ENCODE measurements at regions not wholly inside any gene's neighbourhood (a gene's known extent, or its start where the extent isn't known, plus 50 kb on each side); places are given as distances from the start of the nearest gene placed in this dataset.

- no peak overlapping the region for H3K23ac ChIP-seq (ENCODE audit: insufficient read length, low read depth, low read length)
- H3K9ac ChIP-seq (ENCODE audit: extremely low read depth, insufficient read length, low read length) = no peak overlapping the region
- no peaks in the 10 kb centered on the region for H3K79me2 ChIP-seq (ENCODE audit: insufficient read depth, low read length)
- no peak overlapping the region for H3K27ac ChIP-seq (ENCODE audit: insufficient read length, low read depth, low read length)
- Mint-ChIP-seq H3K9me3 (no peaks in the 10 kb centered on the region; a peak in 2 of 5 replicates), H3K27me3 (ENCODE audit: low read depth) (no peaks in the 10 kb centered on the region), H3K4me1 (peaks cover 7 to 8% of the 10 kb centered on the region in 2 experiments; a peak in 2 of 4 replicates), H3K4me3 (no peak overlapping the region), H3K36me3 (ENCODE audit: insufficient read depth in 1 of 3, low read depth in 3 of 3) (peaks cover 0 to 2% (median 0%) of the 10 kb centered on the region in 3 experiments; a peak in 1 of 7 replicates), H3K27ac (no peak overlapping the region)
- H3K23me2 ChIP-seq (ENCODE audit: insufficient read length, low read depth, low read length, poor library complexity, severe bottlenecking) = peaks cover 4% of the 10 kb centered on the region
- DNase-seq = no peak
- no peaks in the 10 kb centered on the region for H3K27me3 ChIP-seq (ENCODE audit: insufficient read depth, low read length)
- no peak overlapping the region for H4K5ac ChIP-seq (ENCODE audit: insufficient read length, low read depth, low read length)
- H2BK120ac ChIP-seq (ENCODE audit: low read depth, low read length, poor library complexity, severe bottlenecking) = no peak overlapping the region
- H3K14ac ChIP-seq (ENCODE audit: insufficient read depth, low read length) = no peak overlapping the region
- no peak overlapping the region for H2BK5ac ChIP-seq (ENCODE audit: insufficient read length, low read length)
- H3T11ph ChIP-seq (ENCODE audit: low read length) = no peak overlapping the region
- H2BK20ac ChIP-seq (ENCODE audit: low read depth, low read length, poor library complexity, severe bottlenecking) = no peak overlapping the region
- no peak overlapping the region for H4K91ac ChIP-seq (ENCODE audit: insufficient read length, low read depth, low read length)
- H3K56ac ChIP-seq (ENCODE audit: insufficient read length, low read depth, low read length) = no peak overlapping the region
- H3K18ac ChIP-seq (ENCODE audit: insufficient read length, low read depth, low read length) = no peak overlapping the region
- H3K4ac ChIP-seq (ENCODE audit: low read depth, low read length) = no peak overlapping the region
- H3K79me1 ChIP-seq (ENCODE audit: insufficient read depth, low read depth, low read length, poor library complexity, severe bottlenecking) = no peaks in the 10 kb centered on the region
- H3K4me2 ChIP-seq (ENCODE audit: insufficient read depth, insufficient read length, low read length) = no peak overlapping the region
- WGBS (ENCODE audit: extremely low coverage, insufficient read length, low lambda C conversion rate) = no CpG with 5 or more reads among the region's 4 CpGs
- H3K9me3 ChIP-seq (ENCODE audit: control insufficient read depth, low read depth, low read length) = no peaks in the 10 kb centered on the region
- no peak overlapping the region for H4K8ac ChIP-seq (replicated peaks; ENCODE audit: insufficient read length, low read depth, low read length)
- H2AK5ac ChIP-seq (ENCODE audit: insufficient read length, low read length) = no peak overlapping the region
- H3K4me1 ChIP-seq (ENCODE audit: insufficient read depth, low read length) = no peaks in the 10 kb centered on the region
- no peak overlapping the region for H2BK15ac ChIP-seq (ENCODE audit: low read depth, low read length)
- H4K20me1 ChIP-seq (ENCODE audit: control insufficient read depth, insufficient read depth, insufficient read length) = no peaks in the 10 kb centered on the region
- H2BK12ac ChIP-seq (ENCODE audit: insufficient read length, low read depth, low read length) = no peak overlapping the region
- no peak overlapping the region for H2AFZ ChIP-seq (ENCODE audit: low read length)
- TF ChIP-seq, protein P1, sequence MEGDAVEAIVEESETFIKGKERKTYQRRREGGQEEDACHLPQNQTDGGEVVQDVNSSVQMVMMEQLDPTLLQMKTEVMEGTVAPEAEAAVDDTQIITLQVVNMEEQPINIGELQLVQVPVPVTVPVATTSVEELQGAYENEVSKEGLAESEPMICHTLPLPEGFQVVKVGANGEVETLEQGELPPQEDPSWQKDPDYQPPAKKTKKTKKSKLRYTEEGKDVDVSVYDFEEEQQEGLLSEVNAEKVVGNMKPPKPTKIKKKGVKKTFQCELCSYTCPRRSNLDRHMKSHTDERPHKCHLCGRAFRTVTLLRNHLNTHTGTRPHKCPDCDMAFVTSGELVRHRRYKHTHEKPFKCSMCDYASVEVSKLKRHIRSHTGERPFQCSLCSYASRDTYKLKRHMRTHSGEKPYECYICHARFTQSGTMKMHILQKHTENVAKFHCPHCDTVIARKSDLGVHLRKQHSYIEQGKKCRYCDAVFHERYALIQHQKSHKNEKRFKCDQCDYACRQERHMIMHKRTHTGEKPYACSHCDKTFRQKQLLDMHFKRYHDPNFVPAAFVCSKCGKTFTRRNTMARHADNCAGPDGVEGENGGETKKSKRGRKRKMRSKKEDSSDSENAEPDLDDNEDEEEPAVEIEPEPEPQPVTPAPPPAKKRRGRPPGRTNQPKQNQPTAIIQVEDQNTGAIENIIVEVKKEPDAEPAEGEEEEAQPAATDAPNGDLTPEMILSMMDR (conservative IDR thresholded peaks at IDR 0.05) = no peak
Observed at GRCh38 chr2:16612490-16612889, 53.1 kb downstream of the CYRIA start.

All from H9 (cell line).